ENCODE measurements at regions not wholly inside any gene's neighbourhood (a gene's known extent, or its start where the extent isn't known, plus 50 kb on each side); places are given as distances from the start of the nearest gene placed in this dataset.
"Not testable (repeated sequence)": the region's sequence is repeated elsewhere in the genome, so short reads cannot be mapped to it uniquely, and the experiment has no call there.

DNA sequence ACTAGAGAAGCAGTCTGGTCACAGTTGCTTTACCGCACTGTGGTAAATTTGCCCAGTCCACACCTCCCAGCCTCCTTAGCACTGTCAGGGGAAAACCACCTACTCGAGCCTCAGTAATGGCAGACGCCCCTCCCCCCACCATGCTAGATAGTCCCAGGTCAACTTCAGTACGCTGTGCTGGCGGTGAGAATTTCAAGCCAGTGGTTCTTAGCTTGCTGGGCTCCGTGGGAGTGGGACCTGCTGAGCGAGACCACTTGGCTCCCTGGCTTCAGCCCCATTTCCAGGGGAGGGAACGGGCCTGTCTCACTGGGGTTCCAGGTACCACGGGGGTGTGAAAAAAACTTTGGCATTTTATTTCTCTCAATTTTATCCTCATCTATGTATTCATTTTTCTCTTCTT, 194.8 kb downstream of the TNFSF18 start:
- in situ Hi-C loops (cut with MboI; ENCODE audit: low pct_unique_long_range_greater_than_20kb in 2 of 9, low sequenced_read_pairs in 9 of 9, unreplicated experiment in 9 of 9); H3K27ac ChIP-seq; H3K4me1 ChIP-seq (replicated peaks in 1 of 2); ATAC-seq (replicated peaks in 6 of 8); H3K4me3 ChIP-seq: not testable (repeated sequence)
- WGBS, 10 experiments: 0 to 90% (median 79%) methylated on average over 1 to 9 of the region's 9 CpGs; no CpG with 5 or more reads in 2 of the 10 experiments

DNA sequence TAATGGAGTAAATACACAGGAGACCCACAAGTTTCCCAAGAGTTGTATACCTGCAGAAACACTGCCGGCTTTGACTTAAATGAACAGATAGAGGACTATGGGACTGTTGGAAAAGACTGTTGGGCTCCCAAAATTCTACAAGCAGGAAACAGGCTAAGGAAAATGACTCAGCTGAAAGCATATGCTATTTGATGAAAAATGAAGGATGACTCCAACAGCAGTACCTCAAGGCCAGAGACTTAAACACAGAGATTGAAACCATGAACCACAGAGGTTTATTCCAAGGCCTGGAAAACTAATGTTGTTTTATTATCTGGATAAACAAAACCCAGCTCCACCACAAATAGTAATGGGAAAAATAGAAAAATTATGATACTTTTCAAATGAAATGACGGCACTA, 187.7 kb downstream of the TNFSF18 start:
- Histone ChIP-seq H3K27ac (no peak overlapping the region), H3K4me1 (replicated peaks in 1 of 2) (no peaks in the 10 kb centered on the region), H3K4me3 (no peak overlapping the region)
- 67 to 100% (median 91%) methylated on average over 1 to 2 of the region's 2 CpGs for WGBS, 10 experiments
- ATAC-seq (replicated peaks in 6 of 8): no peak
- in situ Hi-C loops (cut with MboI; ENCODE audit: low pct_unique_long_range_greater_than_20kb in 2 of 9, low sequenced_read_pairs in 9 of 9, unreplicated experiment in 9 of 9): no loop called here

GRCh38 chr1:172867216-172867818, 183.4 kb downstream of the TNFSF18 start:
- no peak overlapping the region for H3K4me3 ChIP-seq

GRCh38 chr1:172870901-172871606, 179.7 kb downstream of the TNFSF18 start:
- ATAC-seq (replicated peaks in 6 of 8): peak in 4 of 8 experiments; percentile 24 to 97 (median 70)
- in situ Hi-C loops (cut with MboI; ENCODE audit: low pct_unique_long_range_greater_than_20kb in 2 of 9, low sequenced_read_pairs in 9 of 9, unreplicated experiment in 9 of 9): no loop called here
- Histone ChIP-seq H3K4me3 (no peak overlapping the region), H3K4me1 (replicated peaks in 1 of 2) (no peaks in the 10 kb centered on the region), H3K27ac (no peak overlapping the region)

More at GRCh38 chr1:172867216-172867818, 183.4 kb downstream of the TNFSF18 start:
- Histone ChIP-seq H3K4me1 (replicated peaks in 1 of 2) (no peaks in the 10 kb centered on the region), H3K27ac (no peak overlapping the region)
- in situ Hi-C loops (cut with MboI; ENCODE audit: low pct_unique_long_range_greater_than_20kb in 2 of 9, low sequenced_read_pairs in 9 of 9, unreplicated experiment in 9 of 9): no loop called here
- WGBS, 10 experiments: 40 to 90% (median 78%) methylated on average over 1 to 2 of the region's 2 CpGs; no CpG with 5 or more reads in 1 of the 10 experiments
- no peak for ATAC-seq (replicated peaks in 6 of 8)

DNA sequence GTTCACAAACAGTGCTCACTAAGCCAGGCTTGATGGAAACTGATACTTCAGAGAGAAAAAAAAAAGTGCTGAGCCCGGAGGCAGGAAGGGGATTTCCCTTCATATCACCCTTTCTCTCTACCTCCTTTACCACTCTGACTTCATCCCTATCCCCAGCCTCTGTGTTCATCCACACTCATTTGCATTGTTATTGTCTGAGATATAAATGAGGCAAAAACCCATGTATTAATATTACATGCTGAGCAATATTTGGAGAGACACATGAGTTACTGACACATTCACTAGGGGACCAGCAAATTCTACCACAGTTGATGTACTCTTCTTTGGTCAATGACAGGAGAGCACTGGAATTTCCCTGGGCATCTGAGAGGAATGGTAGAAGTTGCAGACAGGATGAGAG, 175.8 kb downstream of the TNFSF18 start:
- H3K27ac ChIP-seq: no peak overlapping the region
- no peaks in the 10 kb centered on the region for H3K4me1 ChIP-seq (replicated peaks in 1 of 2)
- H3K4me3 ChIP-seq: no peak overlapping the region
- no peak for ATAC-seq (replicated peaks in 6 of 8)
- in situ Hi-C loops (cut with MboI; ENCODE audit: low pct_unique_long_range_greater_than_20kb in 2 of 9, low sequenced_read_pairs in 9 of 9, unreplicated experiment in 9 of 9): no loop called here
- WGBS, 10 experiments: 0 to 80% (median 50%) methylated on average over 1 of the region's 1 CpG; no CpG with 5 or more reads in 1 of the 10 experiments

DNA sequence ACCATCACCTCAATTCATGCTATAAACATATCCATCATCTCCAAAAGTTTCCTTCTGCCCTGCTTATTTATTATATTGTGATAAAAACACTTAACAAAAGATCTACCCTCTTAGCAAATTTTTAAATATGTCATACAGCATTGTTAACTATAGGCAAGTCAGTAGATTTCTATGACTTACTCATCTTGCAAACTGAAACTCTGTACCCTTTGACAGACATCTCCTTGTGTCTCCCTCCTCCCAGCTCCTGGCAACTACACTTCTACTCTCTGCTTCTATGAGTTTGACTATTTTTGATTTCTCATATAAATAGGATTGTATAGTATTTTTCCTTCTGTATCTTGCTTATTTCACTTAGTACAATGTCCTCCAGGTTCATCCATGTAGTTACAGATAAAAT, 174.8 kb downstream of the TNFSF18 start:
- H3K4me3 ChIP-seq: no peak overlapping the region
- no peak for ATAC-seq (replicated peaks in 6 of 8)
- H3K4me1 ChIP-seq (replicated peaks in 1 of 2): no peaks in the 10 kb centered on the region
- H3K27ac ChIP-seq: no peak overlapping the region
- in situ Hi-C loops (cut with MboI; ENCODE audit: low pct_unique_long_range_greater_than_20kb in 2 of 9, low sequenced_read_pairs in 9 of 9, unreplicated experiment in 9 of 9): no loop called here

DNA sequence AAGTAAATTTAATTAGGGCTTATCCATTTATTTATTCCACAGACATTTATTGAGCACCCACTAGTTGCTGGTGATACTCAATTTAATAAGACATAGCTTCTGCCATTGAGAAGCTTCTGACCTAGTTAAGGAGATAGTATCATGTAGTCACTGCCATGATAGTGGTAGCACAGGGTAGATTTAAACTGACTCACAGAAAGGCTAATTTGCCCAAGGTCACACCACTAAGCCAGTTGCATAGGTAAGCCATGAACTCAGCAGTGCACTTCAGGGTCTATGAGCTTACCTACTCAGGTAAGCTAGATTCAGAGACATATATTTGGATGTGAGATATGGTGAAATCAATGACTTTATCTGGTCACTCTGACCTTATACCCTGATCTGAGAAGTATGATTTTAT, 168.4 kb downstream of the TNFSF18 start:
- Histone ChIP-seq H3K4me3 (no peak overlapping the region), H3K4me1 (replicated peaks in 1 of 2) (no peaks in the 10 kb centered on the region), H3K27ac (no peak overlapping the region)
- in situ Hi-C loops (cut with MboI; ENCODE audit: low pct_unique_long_range_greater_than_20kb in 2 of 9, low sequenced_read_pairs in 9 of 9, unreplicated experiment in 9 of 9): no loop called here
- no peak for ATAC-seq (replicated peaks in 6 of 8)

GRCh38 chr1:172882791-172883386, 167.9 kb downstream of the TNFSF18 start:
- no peaks in the 10 kb centered on the region for H3K4me1 ChIP-seq (replicated peaks in 1 of 2)
- no peak for ATAC-seq (replicated peaks in 6 of 8)
- H3K4me3 ChIP-seq: no peak overlapping the region
- WGBS, 10 experiments: 64 to 89% (median 73%) methylated on average over 2 to 5 of the region's 6 CpGs; no CpG with 5 or more reads in 3 of the 10 experiments
- no peak overlapping the region for H3K27ac ChIP-seq
- in situ Hi-C loops (cut with MboI; ENCODE audit: low pct_unique_long_range_greater_than_20kb in 2 of 9, low sequenced_read_pairs in 9 of 9, unreplicated experiment in 9 of 9): no loop called here

DNA sequence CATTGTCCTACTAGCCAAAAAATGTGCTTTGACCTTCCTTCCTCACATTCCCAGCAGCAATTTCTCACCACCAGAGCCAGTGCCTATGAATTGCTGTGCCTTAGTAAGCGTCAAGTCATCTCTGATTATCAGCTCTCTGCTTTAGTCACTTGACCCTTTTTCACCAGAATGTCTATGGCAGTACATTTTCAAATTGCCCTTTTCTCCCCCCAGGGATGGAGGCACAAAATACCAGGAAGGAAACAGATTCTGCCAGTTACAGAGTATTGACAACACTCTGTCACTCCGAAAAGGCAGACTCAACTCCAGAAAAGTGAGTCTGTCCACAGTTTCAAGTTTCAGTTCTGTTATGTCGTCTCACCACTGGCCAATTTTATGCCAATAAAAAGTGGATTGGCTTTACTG, 167.4 kb downstream of the TNFSF18 start:
- no peak for ATAC-seq (replicated peaks in 6 of 8)
- no peaks in the 10 kb centered on the region for H3K4me1 ChIP-seq (replicated peaks in 1 of 2)
- WGBS, 10 experiments: 54 to 96% (median 84%) methylated on average over 1 to 3 of the region's 3 CpGs; no CpG with 5 or more reads in 1 of the 10 experiments
- in situ Hi-C loops (cut with MboI; ENCODE audit: low pct_unique_long_range_greater_than_20kb in 2 of 9, low sequenced_read_pairs in 9 of 9, unreplicated experiment in 9 of 9): no loop called here
- H3K4me3 ChIP-seq: no peak overlapping the region
- no peak overlapping the region for H3K27ac ChIP-seq

DNA sequence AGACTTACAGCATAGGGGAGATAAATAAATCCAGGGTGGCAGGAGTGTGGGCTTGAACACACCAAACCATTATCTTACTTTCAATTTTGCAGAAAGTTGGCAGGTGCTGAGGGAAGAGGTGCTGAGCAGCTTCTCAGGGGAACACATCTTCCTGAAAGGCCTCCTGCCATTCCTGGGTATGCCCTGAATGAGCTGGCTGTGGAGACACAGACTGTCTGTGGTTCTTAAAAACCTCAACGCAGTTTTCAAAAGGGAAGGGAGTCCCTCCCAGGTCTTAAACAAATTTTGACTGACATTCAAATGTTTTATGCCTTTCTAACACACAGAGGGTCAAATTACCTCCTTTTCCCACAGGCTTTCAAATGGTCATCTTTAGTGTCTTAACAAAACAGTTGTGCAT, 166.9 kb downstream of the TNFSF18 start:
- no peak for ATAC-seq (replicated peaks in 6 of 8)
- in situ Hi-C loops (cut with MboI; ENCODE audit: low pct_unique_long_range_greater_than_20kb in 2 of 9, low sequenced_read_pairs in 9 of 9, unreplicated experiment in 9 of 9): no loop called here
- Histone ChIP-seq H3K4me3 (no peak overlapping the region), H3K4me1 (replicated peaks in 1 of 2) (no peaks in the 10 kb centered on the region), H3K27ac (no peak overlapping the region)
- 0 to 67% (median 51%) methylated on average over 1 of the region's 1 CpG; no CpG with 5 or more reads in 4 of the 10 experiments for WGBS, 10 experiments

GRCh38 chr1:172885411-172885810, 165.3 kb downstream of the TNFSF18 start:
- ATAC-seq (replicated peaks in 6 of 8): no peak
- in situ Hi-C loops (cut with MboI; ENCODE audit: low pct_unique_long_range_greater_than_20kb in 2 of 9, low sequenced_read_pairs in 9 of 9, unreplicated experiment in 9 of 9): no loop called here
- no peak overlapping the region for H3K4me3 ChIP-seq
- no peak overlapping the region for H3K27ac ChIP-seq
- H3K4me1 ChIP-seq (replicated peaks in 1 of 2): no peaks in the 10 kb centered on the region

DNA sequence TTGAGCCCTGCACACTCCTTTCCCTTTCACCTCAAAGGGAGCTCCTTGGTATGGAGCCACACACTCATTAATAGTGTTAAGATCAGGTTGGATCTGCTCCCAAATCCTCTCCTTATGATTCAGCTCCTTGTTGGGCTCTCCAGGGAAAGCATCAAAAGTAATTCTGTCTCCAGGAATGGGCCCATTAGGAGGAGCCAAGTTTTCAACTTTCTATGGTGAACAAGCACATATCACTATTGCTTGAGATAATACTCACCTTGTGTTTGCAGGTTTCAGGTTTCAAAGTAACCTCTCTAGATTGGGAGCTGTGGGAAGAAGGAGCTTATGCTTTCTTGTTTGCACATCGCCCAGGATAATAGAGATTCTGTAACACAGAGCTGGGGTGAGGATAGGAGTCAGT, 164.8 kb downstream of the TNFSF18 start:
- in situ Hi-C loops (cut with MboI; ENCODE audit: low pct_unique_long_range_greater_than_20kb in 2 of 9, low sequenced_read_pairs in 9 of 9, unreplicated experiment in 9 of 9): no loop called here
- 33 to 100% (median 80%) methylated on average over 1 of the region's 1 CpG; no CpG with 5 or more reads in 3 of the 10 experiments for WGBS, 10 experiments
- Histone ChIP-seq H3K4me3 (no peak overlapping the region), H3K4me1 (replicated peaks in 1 of 2) (no peaks in the 10 kb centered on the region), H3K27ac (no peak overlapping the region)
- ATAC-seq (replicated peaks in 6 of 8): no peak

DNA sequence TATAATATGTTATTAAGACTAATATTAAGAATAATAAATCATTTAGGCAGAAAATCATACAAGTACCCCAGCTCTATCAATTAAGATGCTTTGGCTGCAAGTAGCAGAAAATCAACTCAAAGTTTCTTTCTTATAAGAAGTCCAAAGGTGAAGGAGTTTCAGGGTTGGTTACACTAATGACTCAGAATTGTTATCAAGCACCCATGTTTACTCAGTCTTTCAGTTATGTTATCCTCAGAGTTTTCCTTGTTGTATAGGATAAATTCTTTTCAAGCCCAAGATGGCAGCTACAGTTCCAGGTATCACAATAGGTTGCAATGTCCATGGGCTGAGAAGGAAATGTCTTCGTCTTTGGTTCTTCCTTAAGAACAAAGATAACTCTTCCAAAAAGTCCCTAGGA, 163.6 kb downstream of the TNFSF18 start:
- 60 to 91% (median 78%) methylated on average over 1 of the region's 1 CpG; no CpG with 5 or more reads in 3 of the 10 experiments for WGBS, 10 experiments
- no peak overlapping the region for H3K27ac ChIP-seq
- H3K4me1 ChIP-seq (replicated peaks in 1 of 2): no peaks in the 10 kb centered on the region
- in situ Hi-C loops (cut with MboI; ENCODE audit: low pct_unique_long_range_greater_than_20kb in 2 of 9, low sequenced_read_pairs in 9 of 9, unreplicated experiment in 9 of 9): no loop called here
- H3K4me3 ChIP-seq: no peak overlapping the region
- ATAC-seq (replicated peaks in 6 of 8): no peak

Data from motor neuron (in vitro differentiated cells).